ENCODE measurements at regions not wholly inside any gene's neighbourhood (a gene's known extent, or its start where the extent isn't known, plus 50 kb on each side); places are given as distances from the start of the nearest gene placed in this dataset.
"Not testable (repeated sequence)": the region's sequence is repeated elsewhere in the genome, so short reads cannot be mapped to it uniquely, and the experiment has no call there.

- Histone ChIP-seq H4K20me1 (ENCODE audit: low read depth, low read length) (no peaks in the 10 kb centered on the region), H3K9me2 (replicated peaks; ENCODE audit: insufficient read depth, low read length) (no peaks in the 10 kb centered on the region), H3K27ac (ENCODE audit: low read depth, low read length) (no peak overlapping the region), H3K36me3 (ENCODE audit: low read length) (no peaks in the 10 kb centered on the region), H3K27me3 (ENCODE audit: low read length) (no peaks in the 10 kb centered on the region), H2AFZ (ENCODE audit: low read depth, low read length, severe bottlenecking) (no peak overlapping the region), H3K79me2 (ENCODE audit: insufficient read depth, low read length) (no peaks in the 10 kb centered on the region), H3K4me2 (ENCODE audit: low read depth, low read length, poor library complexity, severe bottlenecking) (no peak overlapping the region), H3K4me3 (ENCODE audit: insufficient read depth, low read length, poor library complexity, severe bottlenecking) (no peak overlapping the region), H3K9me3 (ENCODE audit: insufficient read depth, low read length) (no peaks in the 10 kb centered on the region), H3K9ac (ENCODE audit: low read length) (no peak overlapping the region), H3F3A (ENCODE audit: insufficient read depth) (no peaks in the 10 kb centered on the region)
- no peak for TF ChIP-seq EZH2phosphoT487 (conservative IDR thresholded peaks at IDR 0.05; ENCODE audit: low read length)
- TF ChIP-seq, protein P1, sequence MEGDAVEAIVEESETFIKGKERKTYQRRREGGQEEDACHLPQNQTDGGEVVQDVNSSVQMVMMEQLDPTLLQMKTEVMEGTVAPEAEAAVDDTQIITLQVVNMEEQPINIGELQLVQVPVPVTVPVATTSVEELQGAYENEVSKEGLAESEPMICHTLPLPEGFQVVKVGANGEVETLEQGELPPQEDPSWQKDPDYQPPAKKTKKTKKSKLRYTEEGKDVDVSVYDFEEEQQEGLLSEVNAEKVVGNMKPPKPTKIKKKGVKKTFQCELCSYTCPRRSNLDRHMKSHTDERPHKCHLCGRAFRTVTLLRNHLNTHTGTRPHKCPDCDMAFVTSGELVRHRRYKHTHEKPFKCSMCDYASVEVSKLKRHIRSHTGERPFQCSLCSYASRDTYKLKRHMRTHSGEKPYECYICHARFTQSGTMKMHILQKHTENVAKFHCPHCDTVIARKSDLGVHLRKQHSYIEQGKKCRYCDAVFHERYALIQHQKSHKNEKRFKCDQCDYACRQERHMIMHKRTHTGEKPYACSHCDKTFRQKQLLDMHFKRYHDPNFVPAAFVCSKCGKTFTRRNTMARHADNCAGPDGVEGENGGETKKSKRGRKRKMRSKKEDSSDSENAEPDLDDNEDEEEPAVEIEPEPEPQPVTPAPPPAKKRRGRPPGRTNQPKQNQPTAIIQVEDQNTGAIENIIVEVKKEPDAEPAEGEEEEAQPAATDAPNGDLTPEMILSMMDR (IDR thresholded peaks at IDR 0.05; ENCODE audit: insufficient read depth, low read length, poor library complexity, severe bottlenecking), result no peak
Observed at GRCh38 chr12:129987841-129988240, 84.0 kb upstream of the TMEM132D start.

DNA sequence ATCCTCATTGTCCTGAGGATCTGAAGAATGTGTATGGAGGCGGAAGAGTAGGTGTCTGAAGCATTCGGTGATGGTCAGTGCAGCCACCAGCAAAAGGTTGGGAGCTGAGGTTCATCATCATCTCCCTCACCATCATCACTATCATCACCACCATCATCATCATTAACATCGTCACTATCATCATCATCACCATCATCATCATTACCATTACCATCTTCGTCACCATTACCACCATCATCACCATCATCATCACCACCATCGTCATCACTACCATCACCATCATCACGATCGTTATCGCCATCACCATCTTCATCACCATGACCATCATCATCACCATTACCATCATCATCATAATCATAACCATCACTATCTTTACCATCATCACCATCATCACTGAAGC lies 90.8 kb upstream of the TMEM132D start:
- TF ChIP-seq, protein P1 (IDR thresholded peaks at IDR 0.05; ENCODE audit: insufficient read depth, low read length, poor library complexity, severe bottlenecking), result no peak
- no peak for TF ChIP-seq EZH2phosphoT487 (conservative IDR thresholded peaks at IDR 0.05; ENCODE audit: low read length)
- Histone ChIP-seq H3F3A (ENCODE audit: insufficient read depth) (no peaks in the 10 kb centered on the region), H3K9me3 (ENCODE audit: insufficient read depth, low read length) (no peaks in the 10 kb centered on the region), H2AFZ (ENCODE audit: low read depth, low read length, severe bottlenecking) (no peak overlapping the region), H3K4me2 (ENCODE audit: low read depth, low read length, poor library complexity, severe bottlenecking) (no peak overlapping the region), H3K27ac (ENCODE audit: low read depth, low read length) (no peak overlapping the region), H3K27me3 (ENCODE audit: low read length) (no peaks in the 10 kb centered on the region), H3K9me2 (replicated peaks; ENCODE audit: insufficient read depth, low read length) (no peaks in the 10 kb centered on the region), H3K36me3 (ENCODE audit: low read length) (no peaks in the 10 kb centered on the region), H3K9ac (ENCODE audit: low read length) (no peak overlapping the region), H3K79me2 (ENCODE audit: insufficient read depth, low read length) (no peaks in the 10 kb centered on the region), H4K20me1 (ENCODE audit: low read depth, low read length) (no peaks in the 10 kb centered on the region), H3K4me3 (ENCODE audit: insufficient read depth, low read length, poor library complexity, severe bottlenecking) (no peak overlapping the region)

- Histone ChIP-seq H2AFZ (ENCODE audit: low read depth, low read length, severe bottlenecking) (no peak overlapping the region), H3K4me3 (ENCODE audit: insufficient read depth, low read length, poor library complexity, severe bottlenecking) (no peak overlapping the region), H4K20me1 (ENCODE audit: low read depth, low read length) (no peaks in the 10 kb centered on the region), H3K27me3 (ENCODE audit: low read length) (no peaks in the 10 kb centered on the region), H3K4me2 (ENCODE audit: low read depth, low read length, poor library complexity, severe bottlenecking) (no peak overlapping the region), H3K36me3 (ENCODE audit: low read length) (no peaks in the 10 kb centered on the region), H3K79me2 (ENCODE audit: insufficient read depth, low read length) (no peaks in the 10 kb centered on the region), H3K9me3 (ENCODE audit: insufficient read depth, low read length) (no peaks in the 10 kb centered on the region), H3K9ac (ENCODE audit: low read length) (no peak overlapping the region), H3K27ac (ENCODE audit: low read depth, low read length) (no peak overlapping the region), H3K9me2 (replicated peaks; ENCODE audit: insufficient read depth, low read length) (no peaks in the 10 kb centered on the region), H3F3A (ENCODE audit: insufficient read depth) (no peaks in the 10 kb centered on the region)
- TF ChIP-seq, protein P1 (IDR thresholded peaks at IDR 0.05; ENCODE audit: insufficient read depth, low read length, poor library complexity, severe bottlenecking), result no peak
- no peak for TF ChIP-seq EZH2phosphoT487 (conservative IDR thresholded peaks at IDR 0.05; ENCODE audit: low read length)
Observed at GRCh38 chr12:129997239-129997638, 93.4 kb upstream of the TMEM132D start.

- H4K20me1 ChIP-seq (ENCODE audit: low read depth, low read length); H3K79me2 ChIP-seq (ENCODE audit: insufficient read depth, low read length); H3K4me2 ChIP-seq (ENCODE audit: low read depth, low read length, poor library complexity, severe bottlenecking); H2AFZ ChIP-seq (ENCODE audit: low read depth, low read length, severe bottlenecking); H3K9me3 ChIP-seq (ENCODE audit: insufficient read depth, low read length); H3K9me2 ChIP-seq (replicated peaks; ENCODE audit: insufficient read depth, low read length); H3K4me3 ChIP-seq (ENCODE audit: insufficient read depth, low read length, poor library complexity, severe bottlenecking); H3K9ac ChIP-seq (ENCODE audit: low read length); H3K27ac ChIP-seq (ENCODE audit: low read depth, low read length); H3F3A ChIP-seq (ENCODE audit: insufficient read depth); H3K36me3 ChIP-seq (ENCODE audit: low read length); H3K27me3 ChIP-seq (ENCODE audit: low read length): not testable (repeated sequence)
Observed at GRCh38 chr12:130004310-130004877, 100.6 kb upstream of the TMEM132D start.
